Neutrophil (primary cell): ENCODE measurements at regions not wholly inside any gene's neighbourhood (a gene's known extent, or its start where the extent isn't known, plus 50 kb on each side); places are given as distances from the start of the nearest gene placed in this dataset.

Experiments used
- H3K27ac ChIP-seq: fragments of 200-600 bp; sonication (generic); 2 replicates; pipeline ENCODE4 v1.5.1; 2016; ENCODE audit warnings: mild to moderate bottlenecking, moderate library complexity
- H3K27me3 ChIP-seq: fragments of 200-600 bp; sonication (generic); 2 replicates; pipeline ENCODE4 v1.6.0; 2016; ENCODE audit warnings: mild to moderate bottlenecking
- H3K36me3 ChIP-seq: fragments of 200-600 bp; sonication (generic); 2 replicates; pipeline ENCODE4 v1.5.1; 2017
- H3K4me1 ChIP-seq, 2 experiments: fragments of 200-600 bp in 1 of 2; sonication (generic) in 1 of 2; 1 replicate in 1 of 2; 2 replicates in 1 of 2; pipeline versions ENCODE4 v1.5.1 to v1.6.1; 2013 to 2016; ENCODE audit warnings: low read depth in 1 of 2, low read length in 1 of 2, mild to moderate bottlenecking in 1 of 2, moderate library complexity in 1 of 2; ENCODE audit not compliant: control insufficient read depth in 1 of 2, insufficient read depth in 1 of 2
- H3K4me3 ChIP-seq, 2 experiments: fragments of 200-600 bp in 1 of 2; sonication (generic) in 1 of 2; 1 replicate in 1 of 2; 2 replicates in 1 of 2; pipeline ENCODE4 v1.5.1; 2013 to 2016; ENCODE audit warnings: low read depth in 1 of 2, low read length in 1 of 2, mild to moderate bottlenecking in 1 of 2, moderate library complexity in 1 of 2
- H3K9me3 ChIP-seq: fragments of 200-600 bp; sonication (generic); 2 replicates; pipeline ENCODE4 v1.5.1; 2016
- CTCF ChIP-seq: fragments of 200-600 bp; sonication (generic); IDR thresholded peaks from 2 replicates; pipeline ENCODE4 v1.5.1; 2016; ENCODE audit warnings: antibody characterized with exemption

GRCh38 chr6:146948790-146949342 lies 255.4 kb upstream of the STXBP5 start:
- Histone ChIP-seq H3K9me3 (no peaks in the 10 kb centered on the region), H3K4me3 (no peak overlapping the region), H3K36me3 (no peaks in the 10 kb centered on the region), H3K27me3 (no peaks in the 10 kb centered on the region), H3K4me1 (peaks cover 12 to 13% of the 10 kb centered on the region in 2 experiments), H3K27ac (no peak overlapping the region)
- TF ChIP-seq CTCF, result no peak

GRCh38 chr6:146949425-146949824 lies 254.8 kb upstream of the STXBP5 start:
- Histone ChIP-seq H3K4me3 (no peak overlapping the region), H3K27ac (no peak overlapping the region), H3K27me3 (no peaks in the 10 kb centered on the region), H3K4me1 (peaks cover 12 to 13% of the 10 kb centered on the region in 2 experiments), H3K9me3 (no peaks in the 10 kb centered on the region), H3K36me3 (no peaks in the 10 kb centered on the region)
- TF ChIP-seq CTCF, result no peak

- H3K36me3 ChIP-seq, result no peaks in the 10 kb centered on the region
- peaks cover 12 to 13% of the 10 kb centered on the region in 2 experiments for H3K4me1 ChIP-seq
- H3K9me3 ChIP-seq, result no peaks in the 10 kb centered on the region
- H3K27me3 ChIP-seq, result no peaks in the 10 kb centered on the region
- no peak overlapping the region for H3K27ac ChIP-seq
- no peak for TF ChIP-seq CTCF
- H3K4me3 ChIP-seq, result no peak overlapping the region
These were observed 253.8 kb upstream of the STXBP5 start for GRCh38 chr6:146950351-146950835.

GRCh38 chr6:146955570-146955969 lies 248.6 kb upstream of the STXBP5 start:
- no peak for TF ChIP-seq CTCF
- H3K4me1 ChIP-seq, result peaks cover 4% of the 10 kb centered on the region in 2 experiments
- no peaks in the 10 kb centered on the region for H3K27me3 ChIP-seq
- no peaks in the 10 kb centered on the region for H3K36me3 ChIP-seq
- H3K9me3 ChIP-seq, result no peaks in the 10 kb centered on the region
- H3K27ac ChIP-seq, result no peak overlapping the region
- H3K4me3 ChIP-seq, result no peak overlapping the region

- H3K27me3 ChIP-seq, result no peaks in the 10 kb centered on the region
- H3K9me3 ChIP-seq, result no peaks in the 10 kb centered on the region
- no peak overlapping the region for H3K27ac ChIP-seq
- TF ChIP-seq CTCF, result no peak
- H3K36me3 ChIP-seq, result no peaks in the 10 kb centered on the region
- H3K4me1 ChIP-seq, result no peaks in the 10 kb centered on the region
- H3K4me3 ChIP-seq, result no peak overlapping the region
These were observed 246.8 kb upstream of the STXBP5 start for GRCh38 chr6:146957181-146958093.
